ENCODE measurements at regions not wholly inside any gene's neighbourhood (a gene's known extent, or its start where the extent isn't known, plus 50 kb on each side); places are given as distances from the start of the nearest gene placed in this dataset.

- Mint-ChIP-seq H3K4me3 (no peak overlapping the region), H3K27me3 (ENCODE audit: insufficient read depth) (peaks cover 39% of the 10 kb centered on the region)
- H3K27me3 ChIP-seq (ENCODE audit: control insufficient read depth, insufficient read depth, low read length, poor library complexity, severe bottlenecking): peaks cover 35% of the 10 kb centered on the region
These were observed 193.0 kb downstream of the IRX5 start for GRCh38 chr16:55123652-55124051.

DNA sequence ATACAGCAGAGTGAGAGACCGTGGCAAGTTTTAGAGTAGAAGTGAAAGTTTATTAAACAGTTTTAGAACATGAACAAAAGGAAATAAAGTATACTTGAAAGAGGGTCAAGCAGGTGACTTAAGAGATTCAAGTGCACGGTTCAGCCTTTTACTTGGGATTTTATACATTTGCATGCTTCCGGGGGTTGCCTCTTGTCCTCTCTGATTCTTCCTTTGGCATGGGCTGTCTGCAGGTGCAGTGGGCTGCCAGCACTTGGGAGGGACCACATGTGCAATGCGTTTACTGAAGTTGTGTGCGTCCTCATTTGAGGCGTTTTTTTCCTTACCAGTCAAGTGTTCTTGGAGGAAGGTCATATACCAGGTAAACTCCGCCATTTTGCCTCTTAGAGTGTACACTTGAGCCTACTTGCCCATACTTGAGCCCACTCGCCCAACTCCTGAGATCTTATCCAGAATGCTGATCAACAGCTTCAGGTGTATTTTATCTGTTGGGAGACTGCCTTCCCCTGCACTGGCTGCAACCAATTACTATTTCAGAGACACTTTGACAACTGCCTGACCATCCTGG is 195.2 kb downstream of the IRX5 start:
- H3K4me3 Mint-ChIP-seq: no peak overlapping the region
- WGBS, 2 experiments (ENCODE audit: insufficient coverage in 1 of 2, insufficient read length in 1 of 2): 88 to 98% methylated on average over 8 of the region's 8 CpGs
- Histone ChIP-seq H3K36me3 (ENCODE audit: control insufficient read depth, insufficient read depth, low read length) (no peaks in the 10 kb centered on the region), H3K27ac (ENCODE audit: low read depth, low read length) (no peak overlapping the region), H3K4me3 (ENCODE audit: low read length) (no peak overlapping the region), H3K27me3 (ENCODE audit: control insufficient read depth, insufficient read depth, low read length, poor library complexity, severe bottlenecking) (peaks cover 35% of the 10 kb centered on the region), H3K4me1 (ENCODE audit: control insufficient read depth, insufficient read depth, low read length) (no peaks in the 10 kb centered on the region), H3K9ac (ENCODE audit: extremely low read depth, low read length, poor library complexity, severe bottlenecking) (no peak overlapping the region), H3K9me3 (ENCODE audit: control insufficient read depth, low read length) (no peaks in the 10 kb centered on the region)
- H3K27me3 Mint-ChIP-seq (ENCODE audit: insufficient read depth): peaks cover 39% of the 10 kb centered on the region
- no peak for TF ChIP-seq CTCF (conservative IDR thresholded peaks at IDR 0.05)
- DNase-seq: no peak
- peaks cover 2% of the 10 kb centered on the region for H3K9me3 Mint-ChIP-seq
- H3K36me3 Mint-ChIP-seq (ENCODE audit: low read depth): no peaks in the 10 kb centered on the region
- H3K4me1 Mint-ChIP-seq: no peaks in the 10 kb centered on the region
- no peak overlapping the region for H3K27ac Mint-ChIP-seq

More at GRCh38 chr16:55123652-55124051, 193.0 kb downstream of the IRX5 start:
- H3K27ac ChIP-seq (ENCODE audit: low read depth, low read length): no peak overlapping the region
- H3K9me3 ChIP-seq (ENCODE audit: control insufficient read depth, low read length): no peaks in the 10 kb centered on the region
- H3K9ac ChIP-seq (ENCODE audit: extremely low read depth, low read length, poor library complexity, severe bottlenecking): no peak overlapping the region
- H3K36me3 ChIP-seq (ENCODE audit: control insufficient read depth, insufficient read depth, low read length): no peaks in the 10 kb centered on the region
- Mint-ChIP-seq H3K36me3 (ENCODE audit: low read depth) (no peaks in the 10 kb centered on the region), H3K9me3 (peaks cover 2% of the 10 kb centered on the region), H3K27ac (no peak overlapping the region), H3K4me1 (no peaks in the 10 kb centered on the region)
- no peaks in the 10 kb centered on the region for H3K4me1 ChIP-seq (ENCODE audit: control insufficient read depth, insufficient read depth, low read length)
- 93% methylated on average over 1 of the region's 1 CpG; no CpG with 5 or more reads in 1 of the 2 experiments for WGBS, 2 experiments (ENCODE audit: insufficient coverage in 1 of 2, insufficient read length in 1 of 2)
- no peak overlapping the region for H3K4me3 ChIP-seq (ENCODE audit: low read length)
- no peak for DNase-seq
- no peak for TF ChIP-seq CTCF (conservative IDR thresholded peaks at IDR 0.05)

GRCh38 chr16:55126456-55126855 is 195.8 kb downstream of the IRX5 start:
- Mint-ChIP-seq H3K4me3 (no peak overlapping the region), H3K27ac (no peak overlapping the region), H3K36me3 (ENCODE audit: low read depth) (no peaks in the 10 kb centered on the region), H3K9me3 (peaks cover 2% of the 10 kb centered on the region), H3K4me1 (no peaks in the 10 kb centered on the region), H3K27me3 (ENCODE audit: insufficient read depth) (peaks cover 39% of the 10 kb centered on the region)
- no peaks in the 10 kb centered on the region for H3K36me3 ChIP-seq (ENCODE audit: control insufficient read depth, insufficient read depth, low read length)
- H3K27ac ChIP-seq (ENCODE audit: low read depth, low read length): no peak overlapping the region
- WGBS, 2 experiments (ENCODE audit: insufficient coverage in 1 of 2, insufficient read length in 1 of 2): 89 to 93% methylated on average over 6 to 8 of the region's 8 CpGs
- no peak overlapping the region for H3K9ac ChIP-seq (ENCODE audit: extremely low read depth, low read length, poor library complexity, severe bottlenecking)
- no peak for DNase-seq
- peaks cover 35% of the 10 kb centered on the region for H3K27me3 ChIP-seq (ENCODE audit: control insufficient read depth, insufficient read depth, low read length, poor library complexity, severe bottlenecking)
- H3K9me3 ChIP-seq (ENCODE audit: control insufficient read depth, low read length): no peaks in the 10 kb centered on the region
- H3K4me1 ChIP-seq (ENCODE audit: control insufficient read depth, insufficient read depth, low read length): no peaks in the 10 kb centered on the region
- H3K4me3 ChIP-seq (ENCODE audit: low read length): no peak overlapping the region
- TF ChIP-seq CTCF (conservative IDR thresholded peaks at IDR 0.05): no peak
